Suppressor macrophage treated with lipopolysaccharide for 4 hours (primary cell): ENCODE measurements at regions not wholly inside any gene's neighbourhood (a gene's known extent, or its start where the extent isn't known, plus 50 kb on each side); places are given as distances from the start of the nearest gene placed in this dataset.

Experiments
- DNase-seq: peaks from one replicate; pipeline ENCODE4 v3.0.0-alpha.2; 2020

GRCh38 chr5:81854915-81855314 lies 104.0 kb upstream of the SSBP2 start:
- DNase-seq = no peak

GRCh38 chr5:81854485-81854884 lies 103.6 kb upstream of the SSBP2 start:
- no peak for DNase-seq

GRCh38 chr5:81853030-81853357 lies 102.1 kb upstream of the SSBP2 start:
- DNase-seq = no peak

- no peak for DNase-seq
Measured at GRCh38 chr5:81852291-81853029, 101.6 kb upstream of the SSBP2 start.

GRCh38 chr5:81851481-81852178 lies 100.7 kb upstream of the SSBP2 start:
- DNase-seq = peak; percentile 91

GRCh38 chr5:81850501-81851357 lies 99.8 kb upstream of the SSBP2 start:
- DNase-seq = no peak

- no peak for DNase-seq
Measured at GRCh38 chr5:81849770-81850367, 99.0 kb upstream of the SSBP2 start.

- DNase-seq = peak; percentile 37
Measured at GRCh38 chr5:81848362-81848880, 97.5 kb upstream of the SSBP2 start.

GRCh38 chr5:81846301-81846700 lies 95.4 kb upstream of the SSBP2 start:
- no peak for DNase-seq

GRCh38 chr5:81843845-81844244 lies 92.9 kb upstream of the SSBP2 start:
- no peak for DNase-seq

GRCh38 chr5:81842795-81843398 lies 92.0 kb upstream of the SSBP2 start:
- no peak for DNase-seq

- no peak for DNase-seq
Measured at GRCh38 chr5:81839034-81839433, 88.1 kb upstream of the SSBP2 start.

- DNase-seq = peak; percentile 58
Measured at GRCh38 chr5:81838307-81838906, 87.5 kb upstream of the SSBP2 start.

- DNase-seq = no peak
Measured at GRCh38 chr5:81837667-81838306, 86.9 kb upstream of the SSBP2 start.

GRCh38 chr5:81835814-81836367 lies 85.0 kb upstream of the SSBP2 start:
- DNase-seq = no peak

- DNase-seq = no peak
Measured at GRCh38 chr5:81834021-81834660, 83.2 kb upstream of the SSBP2 start.

- DNase-seq = peak; percentile 66
Measured at GRCh38 chr5:81830596-81830995, 79.7 kb upstream of the SSBP2 start.

GRCh38 chr5:81829242-81829641 lies 78.3 kb upstream of the SSBP2 start:
- peak; percentile 14 for DNase-seq

GRCh38 chr5:81827500-81827899 lies 76.6 kb upstream of the SSBP2 start:
- no peak for DNase-seq

GRCh38 chr5:81826128-81826527 lies 75.2 kb upstream of the SSBP2 start:
- DNase-seq = no peak

GRCh38 chr5:81825237-81825636 lies 74.3 kb upstream of the SSBP2 start:
- peak; percentile 27 for DNase-seq
